SK-N-SH treated with all-trans-retinoic acid at 6 μM for 48 hours (cell line): ENCODE measurements at regions not wholly inside any gene's neighbourhood (a gene's known extent, or its start where the extent isn't known, plus 50 kb on each side); places are given as distances from the start of the nearest gene placed in this dataset.

Experiments
- ARNTL ChIP-seq: fragments of 450-650 bp; formaldehyde crosslinking; IDR thresholded peaks from 2 replicates; pipeline ENCODE4 v1.5.0; 2020; ENCODE audit warnings: low read depth, mild to moderate bottlenecking, moderate library complexity, borderline replicate concordance
- ISL1 ChIP-seq: fragments of 250-450 bp; sonication (Bioruptor Pico); IDR thresholded peaks from 2 replicates; pipeline ENCODE4 v2.1.2; 2022; ENCODE audit warnings: mild to moderate bottlenecking, moderate library complexity
- PATZ1 ChIP-seq: fragments of 250-450 bp; sonication (Bioruptor Pico); IDR thresholded peaks from 2 replicates; pipeline ENCODE4 v1.8.0; 2020; ENCODE audit warnings: mild to moderate bottlenecking, moderate library complexity, borderline replicate concordance
- RARB ChIP-seq: fragments of 250-450 bp; sonication (Bioruptor Pico); IDR thresholded peaks from 2 replicates; pipeline ENCODE4 v1.8.0; 2021; ENCODE audit warnings: mild to moderate bottlenecking, moderate library complexity
- SNAI2 ChIP-seq: fragments of 250-450 bp; sonication (Bioruptor Pico); IDR thresholded peaks from 2 replicates; pipeline ENCODE4 v1.5.0; 2020; ENCODE audit warnings: mild to moderate bottlenecking, moderate library complexity
- TOX ChIP-seq: fragments of 250-450 bp; sonication (Bioruptor Pico); IDR thresholded peaks from 2 replicates; pipeline ENCODE4 v1.8.0; 2021; ENCODE audit warnings: mild to moderate bottlenecking, moderate library complexity, borderline replicate concordance
- ZFP30 ChIP-seq: fragments of 450-650 bp; formaldehyde crosslinking; IDR thresholded peaks from 2 replicates; pipeline ENCODE4 v1.5.0; 2022; ENCODE audit warnings: mild to moderate bottlenecking, moderate library complexity
- ZNF565 ChIP-seq: fragments of 450-650 bp; formaldehyde crosslinking; conservative IDR thresholded peaks from 2 replicates; pipeline ENCODE4 v1.5.0; 2020; ENCODE audit warnings: low read depth, mild to moderate bottlenecking, moderate library complexity
- ZNF70 ChIP-seq: fragments of 450-650 bp; formaldehyde crosslinking; IDR thresholded peaks from 2 replicates; pipeline ENCODE4 v1.5.0; 2020; ENCODE audit warnings: mild to moderate bottlenecking, moderate library complexity
- ZNF8 ChIP-seq: fragments of 450-650 bp; formaldehyde crosslinking; IDR thresholded peaks from 2 replicates; pipeline ENCODE4 v1.5.0; 2020; ENCODE audit warnings: mild to moderate bottlenecking, moderate library complexity
- TF ChIP-seq, protein P1 (sequence below): fragments of 250-450 bp; sonication (Bioruptor Pico); IDR thresholded peaks from 2 replicates; pipeline ENCODE4 v1.5.1; 2020; ENCODE audit warnings: low read depth, mild to moderate bottlenecking, moderate library complexity
- TF ChIP-seq, protein P2 (sequence below): fragments of 250-450 bp; sonication (Bioruptor Pico); IDR thresholded peaks from 2 replicates; pipeline ENCODE4 v1.5.1; 2021; ENCODE audit warnings: mild to moderate bottlenecking, moderate library complexity

DNA sequence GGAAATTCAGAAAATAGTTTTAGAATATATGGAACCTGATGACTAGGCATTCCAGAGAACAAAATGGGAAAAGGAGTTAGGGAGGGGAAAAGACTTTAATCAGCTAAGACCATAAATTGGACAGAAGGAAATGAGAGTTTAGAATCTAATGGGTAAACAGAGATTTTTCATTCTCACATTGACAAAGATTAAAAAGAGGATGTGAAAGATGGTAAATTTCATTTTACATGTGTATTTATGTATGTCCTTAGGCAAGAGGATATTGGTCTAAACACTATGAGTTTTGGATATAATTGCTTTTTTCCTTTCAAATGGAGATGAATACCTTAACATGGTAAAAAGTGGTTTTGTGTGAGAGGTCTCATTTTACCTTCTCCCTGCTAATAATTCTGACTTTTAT is 1021.9 kb downstream of the NSUN3 start:
- TF ChIP-seq PATZ1 (no peak), SNAI2 (CRISPR knock-in tag) (no peak), ZNF70 (CRISPR knock-in tag) (no peak), ZNF565 (CRISPR knock-in tag) (no peak), ZFP30 (CRISPR knock-in tag) (no peak), TOX (no peak), ISL1 (CRISPR knock-in tag) (no peak), ARNTL (CRISPR knock-in tag) (no peak), RARB (CRISPR knock-in tag) (no peak), ZNF8 (CRISPR knock-in tag) (no peak)
- TF ChIP-seq, protein P1, sequence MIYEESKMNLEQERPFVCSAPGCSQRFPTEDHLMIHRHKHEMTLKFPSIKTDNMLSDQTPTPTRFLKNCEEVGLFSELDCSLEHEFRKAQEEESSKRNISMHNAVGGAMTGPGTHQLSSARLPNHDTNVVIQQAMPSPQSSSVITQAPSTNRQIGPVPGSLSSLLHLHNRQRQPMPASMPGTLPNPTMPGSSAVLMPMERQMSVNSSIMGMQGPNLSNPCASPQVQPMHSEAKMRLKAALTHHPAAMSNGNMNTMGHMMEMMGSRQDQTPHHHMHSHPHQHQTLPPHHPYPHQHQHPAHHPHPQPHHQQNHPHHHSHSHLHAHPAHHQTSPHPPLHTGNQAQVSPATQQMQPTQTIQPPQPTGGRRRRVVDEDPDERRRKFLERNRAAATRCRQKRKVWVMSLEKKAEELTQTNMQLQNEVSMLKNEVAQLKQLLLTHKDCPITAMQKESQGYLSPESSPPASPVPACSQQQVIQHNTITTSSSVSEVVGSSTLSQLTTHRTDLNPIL (CRISPR knock-in tag): no peak
- TF ChIP-seq, protein P2, sequence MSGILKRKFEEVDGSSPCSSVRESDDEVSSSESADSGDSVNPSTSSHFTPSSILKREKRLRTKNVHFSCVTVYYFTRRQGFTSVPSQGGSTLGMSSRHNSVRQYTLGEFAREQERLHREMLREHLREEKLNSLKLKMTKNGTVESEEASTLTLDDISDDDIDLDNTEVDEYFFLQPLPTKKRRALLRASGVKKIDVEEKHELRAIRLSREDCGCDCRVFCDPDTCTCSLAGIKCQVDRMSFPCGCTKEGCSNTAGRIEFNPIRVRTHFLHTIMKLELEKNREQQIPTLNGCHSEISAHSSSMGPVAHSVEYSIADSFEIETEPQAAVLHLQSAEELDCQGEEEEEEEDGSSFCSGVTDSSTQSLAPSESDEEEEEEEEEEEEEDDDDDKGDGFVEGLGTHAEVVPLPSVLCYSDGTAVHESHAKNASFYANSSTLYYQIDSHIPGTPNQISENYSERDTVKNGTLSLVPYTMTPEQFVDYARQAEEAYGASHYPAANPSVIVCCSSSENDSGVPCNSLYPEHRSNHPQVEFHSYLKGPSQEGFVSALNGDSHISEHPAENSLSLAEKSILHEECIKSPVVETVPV: no peak
